Astrocyte (in vitro differentiated cells and primary cell): ENCODE measurements at regions not wholly inside any gene's neighbourhood (a gene's known extent, or its start where the extent isn't known, plus 50 kb on each side); places are given as distances from the start of the nearest gene placed in this dataset.
"Not testable (repeated sequence)": the region's sequence is repeated elsewhere in the genome, so short reads cannot be mapped to it uniquely, and the experiment has no call there.

Experiments used
- CTCF ChIP-seq: IDR thresholded peaks from 2 replicates; pipeline ENCODE4 v1.5.1; 2011; ENCODE audit warnings: low read depth, mild to moderate bottlenecking, inconsistent platforms, low read length, moderate library complexity; ENCODE audit not compliant: insufficient read depth
- EZH2 ChIP-seq: IDR thresholded peaks from 2 replicates; pipeline ENCODE4 v1.6.1; 2012; ENCODE audit warnings: mild to moderate bottlenecking, low read length, inconsistent platforms; ENCODE audit not compliant: insufficient read depth

GRCh38 chr18:14973421-14973820 lies 225.4 kb downstream of the ANKRD30B start:
- TF ChIP-seq CTCF, EZH2: not testable (repeated sequence)
